GM18868 (cell line): ENCODE measurements at regions not wholly inside any gene's neighbourhood (a gene's known extent, or its start where the extent isn't known, plus 50 kb on each side); places are given as distances from the start of the nearest gene placed in this dataset.
"Not testable (repeated sequence)": the region's sequence is repeated elsewhere in the genome, so short reads cannot be mapped to it uniquely, and the experiment has no call there.

Experiments used
- ATAC-seq: cut with Tn5 transposase; IDR thresholded peaks from one replicate; pipeline ENCODE4 v1.9.1; 2021; ENCODE audit warnings: mild to moderate bottlenecking, moderate library complexity; ENCODE audit not compliant: unreplicated experiment

GRCh38 chr3:75434276-75434912 is 229.7 kb upstream of the FRG2C start:
- ATAC-seq: not testable (repeated sequence)

DNA sequence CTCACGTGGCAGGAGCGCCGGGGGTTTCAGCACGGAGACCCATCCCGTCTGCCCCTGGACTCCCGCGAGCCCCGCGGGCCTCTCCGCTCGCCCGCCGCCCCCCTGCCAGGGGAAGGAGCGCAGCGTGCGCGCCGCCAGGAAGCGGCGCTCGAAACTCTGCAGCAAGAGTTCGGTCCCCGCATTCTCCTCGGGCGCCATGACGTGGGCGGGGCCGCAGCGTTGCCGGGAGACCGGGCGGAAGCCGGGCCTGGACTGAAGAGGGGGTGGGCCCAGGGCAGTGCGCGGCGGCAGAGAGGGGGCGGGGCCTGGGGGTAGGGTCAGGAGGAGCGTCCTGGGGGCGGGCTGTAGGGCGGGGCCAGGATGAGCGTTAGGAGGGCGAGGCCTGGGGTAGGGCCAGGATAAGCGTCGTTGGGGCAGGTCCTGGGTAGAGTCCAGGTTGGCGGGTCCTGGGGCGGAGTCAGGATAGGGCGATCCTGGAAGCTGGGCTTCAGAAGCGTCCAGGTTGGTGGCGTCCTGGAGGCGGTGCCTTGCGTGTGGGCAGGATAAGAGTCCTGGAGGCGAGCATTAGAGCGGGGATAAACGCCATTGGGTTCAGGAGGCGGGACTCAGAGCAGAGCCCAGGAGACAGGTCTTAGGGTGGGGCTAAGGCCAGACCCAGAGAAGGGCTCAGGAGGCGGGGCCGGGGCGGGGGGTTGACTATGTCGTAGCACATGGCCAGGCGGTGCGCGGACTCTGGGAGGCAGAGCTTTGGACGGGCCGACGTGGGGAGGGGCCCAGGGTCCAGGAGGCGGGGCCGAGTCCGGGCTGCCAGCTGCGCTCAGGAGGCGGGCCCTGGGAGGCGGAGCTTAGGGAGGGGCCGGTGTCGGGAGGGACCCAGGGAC is 229.0 kb upstream of the FRG2C start:
- peak; percentile 98 for ATAC-seq

GRCh38 chr3:75435794-75436400 is 228.2 kb upstream of the FRG2C start:
- ATAC-seq: not testable (repeated sequence)

DNA sequence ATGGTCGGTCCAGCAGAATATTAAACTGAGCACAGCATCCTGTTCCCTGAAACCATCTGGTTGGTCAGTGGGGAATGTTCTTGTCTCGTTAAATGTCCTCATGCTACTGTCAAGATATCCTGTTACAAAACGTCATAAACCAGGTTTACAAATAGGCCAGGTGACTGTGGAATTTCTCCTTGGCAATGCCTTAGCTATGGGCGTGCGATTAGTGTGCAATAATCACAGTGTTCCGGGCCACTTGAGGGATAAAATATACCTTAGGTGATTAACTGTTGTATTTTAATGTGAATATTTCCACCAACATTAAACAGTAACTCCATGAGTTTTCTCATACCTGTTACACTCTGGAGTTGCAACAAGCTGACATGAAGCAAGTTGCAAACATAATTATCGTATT is 223.1 kb upstream of the FRG2C start:
- not testable (repeated sequence) for ATAC-seq

- ATAC-seq: not testable (repeated sequence)
Observed at GRCh38 chr3:75444634-75445033, 219.5 kb upstream of the FRG2C start.

DNA sequence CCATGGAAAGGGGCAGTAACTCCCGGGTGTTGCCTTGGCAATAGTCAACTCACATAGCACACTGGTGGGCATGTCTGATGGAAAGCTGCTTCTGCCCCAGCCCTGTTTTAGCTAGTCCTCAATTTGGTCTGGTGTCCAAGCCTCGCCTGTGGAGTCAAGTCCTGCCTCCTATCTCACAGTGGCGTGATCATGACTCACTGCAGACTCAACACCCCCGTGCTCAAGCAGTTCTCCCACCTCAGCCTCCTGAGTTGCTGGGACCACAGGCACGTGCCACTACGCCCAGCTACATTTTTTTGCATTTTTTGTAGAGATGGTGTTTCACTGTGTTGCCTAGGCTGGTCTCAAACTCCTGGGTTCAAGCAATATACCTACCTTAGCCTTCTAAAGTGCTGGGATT is 218.9 kb upstream of the FRG2C start:
- ATAC-seq: not testable (repeated sequence)

DNA sequence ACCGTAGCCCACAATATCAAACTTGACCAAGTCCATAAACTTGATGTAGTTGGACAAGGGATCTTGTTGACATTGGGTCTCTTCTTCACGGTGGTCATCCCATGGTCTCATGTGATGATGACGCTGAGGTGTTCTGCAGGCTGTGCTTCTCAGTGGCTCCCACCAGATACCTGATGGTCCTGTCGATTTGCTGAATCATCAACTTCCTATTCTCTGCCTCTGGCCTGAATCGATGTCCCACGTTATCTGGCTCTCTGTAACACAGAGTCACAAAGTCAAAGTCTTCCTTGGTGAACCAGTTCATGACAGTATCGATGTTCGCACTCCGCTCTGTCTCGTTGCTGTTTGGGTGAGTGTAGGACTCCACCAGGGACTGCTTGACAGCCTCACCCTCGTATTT is 217.2 kb upstream of the FRG2C start:
- not testable (repeated sequence) for ATAC-seq

- ATAC-seq: not testable (repeated sequence)
Observed at GRCh38 chr3:75453328-75453727, 210.8 kb upstream of the FRG2C start.

- not testable (repeated sequence) for ATAC-seq
Observed at GRCh38 chr3:75453839-75454238, 210.3 kb upstream of the FRG2C start.

DNA sequence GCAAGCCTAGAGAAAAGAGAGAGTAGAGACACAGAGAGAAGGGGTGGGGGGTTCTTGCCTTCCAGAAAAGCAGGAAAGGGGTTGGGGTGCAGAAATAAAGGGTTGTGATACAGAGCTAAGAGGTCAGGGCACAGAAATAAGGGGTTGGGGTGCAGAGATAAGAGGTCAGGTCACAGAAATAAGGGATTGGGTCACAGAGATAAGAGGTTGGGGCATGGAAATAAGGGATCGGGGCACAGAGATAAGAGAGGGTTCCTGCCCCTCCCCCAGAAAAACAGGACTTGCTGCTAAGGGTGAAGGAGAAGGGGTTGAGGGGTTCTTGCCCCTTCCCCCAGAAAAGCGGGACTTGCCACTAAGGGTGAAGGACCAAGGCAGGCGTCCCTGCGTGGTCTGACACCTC is 189.6 kb upstream of the FRG2C start:
- ATAC-seq: not testable (repeated sequence)

DNA sequence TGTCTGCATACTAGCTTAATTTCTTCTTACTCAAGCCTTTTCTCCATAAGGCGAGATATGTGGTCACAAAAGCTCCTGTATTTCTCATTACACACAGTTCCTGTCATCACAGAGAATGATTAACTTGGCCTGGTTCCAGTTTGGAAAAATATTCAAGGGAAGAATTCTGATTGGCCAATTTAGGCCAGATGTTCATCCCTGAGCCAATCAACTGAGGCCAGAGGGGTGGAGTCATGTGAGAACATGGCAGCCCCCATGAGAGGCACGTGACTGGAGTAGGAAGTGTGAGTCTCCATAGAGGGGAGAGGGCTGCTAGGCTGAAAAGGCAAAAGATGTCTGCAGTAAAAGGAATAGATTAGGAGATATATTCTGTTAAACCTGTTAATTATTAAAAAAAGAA is 167.5 kb upstream of the FRG2C start:
- not testable (repeated sequence) for ATAC-seq

DNA sequence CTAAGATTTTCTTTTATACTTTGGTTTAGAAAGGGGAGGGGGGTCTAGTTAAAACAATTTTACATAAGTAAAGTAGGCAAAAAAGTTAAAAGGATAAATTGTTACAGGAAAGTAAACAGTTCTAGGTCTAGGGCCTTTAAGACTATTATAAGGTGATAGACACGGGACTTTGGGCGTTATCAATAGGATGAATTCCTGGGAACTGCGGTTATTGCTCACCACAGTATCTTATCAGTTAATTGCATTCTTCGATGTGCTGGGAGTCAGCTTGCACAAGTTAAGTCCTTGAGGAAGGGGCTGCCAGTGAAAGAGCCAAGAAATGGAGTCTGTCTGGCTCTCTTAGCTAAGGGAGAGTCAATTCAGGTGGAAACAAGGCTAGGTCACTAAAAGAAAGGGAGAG is 163.8 kb upstream of the FRG2C start:
- not testable (repeated sequence) for ATAC-seq

GRCh38 chr3:75502171-75502570 is 162.0 kb upstream of the FRG2C start:
- ATAC-seq: not testable (repeated sequence)

DNA sequence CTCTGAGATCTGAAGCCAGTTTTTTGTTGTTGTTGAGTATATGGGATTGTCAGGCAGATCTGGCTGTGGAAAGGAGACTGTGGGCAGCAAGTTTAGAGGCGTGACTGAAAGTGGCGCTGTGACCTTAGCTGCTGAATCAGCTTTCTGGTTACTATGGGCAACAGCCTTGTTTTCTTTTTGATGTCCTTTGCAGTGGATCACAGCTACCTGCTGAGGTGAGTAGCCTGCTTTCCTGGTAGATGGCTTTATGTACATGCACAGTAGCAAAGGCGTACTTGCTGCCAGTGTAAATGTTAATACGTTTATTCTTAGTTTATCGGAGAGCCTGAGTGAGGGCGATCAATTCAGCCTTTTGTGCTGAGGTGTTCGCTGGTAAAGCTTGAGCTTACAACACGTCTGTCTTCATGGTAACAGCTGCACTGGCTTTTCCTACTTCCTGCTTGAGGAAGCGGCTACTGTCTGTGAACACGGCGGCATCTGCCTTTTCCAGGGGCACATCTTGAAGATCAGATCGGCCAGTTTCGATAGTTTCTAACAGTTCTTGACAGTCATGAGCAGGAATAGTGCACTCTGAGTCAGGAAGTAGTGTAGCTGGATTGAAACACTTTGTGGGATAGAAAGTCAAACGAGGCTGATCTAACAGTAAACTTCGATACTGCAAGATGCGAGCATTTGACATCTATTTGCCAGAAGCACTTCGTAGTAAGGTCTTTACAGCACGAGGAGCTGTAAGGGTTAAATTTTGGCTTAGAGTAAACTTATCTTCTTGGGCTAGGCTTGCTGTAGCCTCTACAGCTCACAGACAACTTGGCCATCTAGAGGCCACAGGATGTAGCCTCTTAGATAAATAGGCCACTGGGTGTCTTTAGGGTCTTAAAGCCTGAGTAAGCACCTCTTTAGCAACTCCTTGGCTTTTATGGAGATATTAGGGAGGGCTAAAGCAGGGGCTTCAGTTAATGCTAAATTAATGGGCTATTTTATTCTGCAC is 161.1 kb upstream of the FRG2C start:
- ATAC-seq: not testable (repeated sequence)

DNA sequence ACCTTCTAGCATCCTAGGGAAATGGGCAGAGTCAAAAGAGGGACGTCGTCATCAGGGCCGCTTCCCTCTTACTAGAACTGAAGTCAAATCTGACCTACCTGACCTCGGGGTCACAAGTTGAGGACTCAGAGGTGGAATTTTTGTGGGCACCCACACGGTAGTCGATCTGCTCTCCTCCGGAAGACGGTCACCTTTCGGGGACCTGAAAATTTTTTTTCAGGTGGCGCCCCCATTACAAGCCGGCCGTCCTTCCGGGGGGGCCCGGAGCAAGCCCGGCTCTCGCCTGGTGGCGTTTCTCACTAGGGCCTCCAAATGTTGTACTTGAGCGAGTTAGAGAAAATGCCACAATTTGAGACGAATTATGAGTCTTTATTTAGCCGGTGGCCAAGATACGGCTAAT is 157.5 kb upstream of the FRG2C start:
- no peak for ATAC-seq

- ATAC-seq: not testable (repeated sequence)
Observed at GRCh38 chr3:75507956-75508355, 156.2 kb upstream of the FRG2C start.

DNA sequence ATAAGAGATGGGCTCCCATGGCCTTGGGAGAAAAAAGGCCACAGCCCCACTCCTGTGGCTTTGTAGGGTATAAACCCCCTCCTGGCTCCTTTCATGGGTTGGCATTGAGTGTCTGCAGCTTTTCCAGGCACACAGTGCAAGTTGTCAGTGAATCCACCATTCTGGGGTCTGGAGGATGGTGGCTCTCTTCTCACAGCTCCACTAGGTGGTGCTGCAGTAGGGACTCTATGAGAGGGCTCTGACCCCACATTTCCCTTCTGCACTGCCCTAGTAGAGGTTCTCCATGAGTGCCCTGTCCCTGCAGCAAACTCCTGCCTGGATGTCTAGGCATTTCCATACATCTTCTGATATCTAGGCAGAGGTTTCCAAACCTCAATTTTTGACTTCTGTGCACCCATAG is 136.5 kb upstream of the FRG2C start:
- ATAC-seq: not testable (repeated sequence)

- not testable (repeated sequence) for ATAC-seq
Observed at GRCh38 chr3:75552095-75552494, 112.0 kb upstream of the FRG2C start.

DNA sequence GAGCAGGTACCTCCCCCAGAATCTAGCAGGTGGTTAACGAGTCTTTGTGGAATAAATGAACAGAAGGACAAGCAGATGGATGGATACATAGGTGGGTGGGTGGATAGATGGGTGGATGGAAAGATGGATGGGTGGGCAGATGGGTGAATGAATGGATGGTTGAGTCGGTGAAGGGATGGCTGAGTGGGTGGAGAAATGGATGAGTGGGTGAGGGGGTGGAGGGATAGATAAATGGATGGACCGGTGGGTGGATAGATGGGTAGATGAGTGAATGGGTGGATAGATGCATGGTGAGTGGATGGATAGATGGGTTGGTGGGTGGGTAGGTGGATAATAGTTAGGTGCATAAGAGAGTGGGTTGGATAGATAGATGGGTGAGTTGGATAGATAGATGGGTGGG is 99.7 kb upstream of the FRG2C start:
- ATAC-seq: not testable (repeated sequence)

- not testable (repeated sequence) for ATAC-seq
Observed at GRCh38 chr3:75572303-75572702, 91.8 kb upstream of the FRG2C start.
